SIG-M5 treated with dmso at 0.1 percent for 504 hours (cell line): ENCODE measurements at regions not wholly inside any gene's neighbourhood (a gene's known extent, or its start where the extent isn't known, plus 50 kb on each side); places are given as distances from the start of the nearest gene placed in this dataset.
A peak's percentile ranks its signal among the peaks of the same experiment; 100 is the strongest.
"Not testable (repeated sequence)": the region's sequence is repeated elsewhere in the genome, so short reads cannot be mapped to it uniquely, and the experiment has no call there.

ENCODE experiments used
- DNase-seq: peaks from one replicate; lab custom pipeline; 2025; ENCODE audit not compliant: unreplicated experiment; lab: John Stamatoyannopoulos, UW

- DNase-seq: no peak
Observed at GRCh38 chr17:56690441-56691291, 97.2 kb downstream of the NOG start.

- no peak for DNase-seq
Observed at GRCh38 chr17:56694825-56695224, 101.3 kb downstream of the NOG start.

- DNase-seq: no peak
Observed at GRCh38 chr17:56697190-56697589, 103.7 kb downstream of the NOG start.

- peak; percentile 69 for DNase-seq
Observed at GRCh38 chr17:56699186-56699894, 105.8 kb downstream of the NOG start.

GRCh38 chr17:56700919-56701420 lies 107.5 kb downstream of the NOG start:
- no peak for DNase-seq

GRCh38 chr17:56707312-56708219 lies 114.1 kb downstream of the NOG start:
- DNase-seq: no peak

- DNase-seq: no peak
Observed at GRCh38 chr17:56708220-56708558, 114.7 kb downstream of the NOG start.

- DNase-seq: no peak
Observed at GRCh38 chr17:56708670-56709410, 115.3 kb downstream of the NOG start.

GRCh38 chr17:56710986-56711385 lies 117.5 kb downstream of the NOG start:
- no peak for DNase-seq

GRCh38 chr17:56715613-56716357 lies 117.9 kb downstream of the C17orf67 start:
- peak; percentile 96 for DNase-seq

- DNase-seq: no peak
Observed at GRCh38 chr17:56717471-56717870, 116.2 kb downstream of the C17orf67 start.

- DNase-seq: no peak
Observed at GRCh38 chr17:56718515-56718914, 115.2 kb downstream of the C17orf67 start.

GRCh38 chr17:56723421-56723820 lies 110.3 kb downstream of the C17orf67 start:
- DNase-seq: no peak

GRCh38 chr17:56724664-56725063 lies 109.1 kb downstream of the C17orf67 start:
- no peak for DNase-seq

- DNase-seq: no peak
Observed at GRCh38 chr17:56725144-56725543, 108.6 kb downstream of the C17orf67 start.

GRCh38 chr17:56727876-56728617 lies 105.7 kb downstream of the C17orf67 start:
- no peak for DNase-seq

GRCh38 chr17:56731096-56731495 lies 102.6 kb downstream of the C17orf67 start:
- DNase-seq: not testable (repeated sequence)

GRCh38 chr17:56733833-56734232 lies 99.9 kb downstream of the C17orf67 start:
- DNase-seq: no peak

GRCh38 chr17:56735842-56736241 lies 97.9 kb downstream of the C17orf67 start:
- no peak for DNase-seq
